Thyroid gland (tissue), 4 donors: ENCODE measurements at regions not wholly inside any gene's neighbourhood (a gene's known extent, or its start where the extent isn't known, plus 50 kb on each side); places are given as distances from the start of the nearest gene placed in this dataset.

ENCODE experiments used
- CTCF ChIP-seq, 6 experiments: fragments of 200-600 bp in 3 of 6; fragments of 450-650 bp in 3 of 6; sonication (generic) in 3 of 6; IDR thresholded peaks; one replicate each; pipeline ENCODE4 v1.5.1; 2016 to 2019; ENCODE audit warnings: antibody characterized with exemption in 6 of 6, mild to moderate bottlenecking in 2 of 6, inconsistent platforms in 1 of 6, moderate library complexity in 1 of 6
- POLR2A ChIP-seq, 2 donors: fragments of 450-650 bp; IDR thresholded peaks; one replicate each; pipeline ENCODE4 v1.6.1; 2017; ENCODE audit warnings: antibody characterized with exemption in 2 of 2, mild to moderate bottlenecking in 2 of 2, moderate library complexity in 1 of 2

GRCh38 chr6:144873623-144874378, 588.7 kb downstream of the UTRN start:
- TF ChIP-seq CTCF (IDR thresholded peaks at IDR 0.05) (no peak), POLR2A (IDR thresholded peaks at IDR 0.05) (no peak)
